Ishikawa (cell line): ENCODE measurements at regions not wholly inside any gene's neighbourhood (a gene's known extent, or its start where the extent isn't known, plus 50 kb on each side); places are given as distances from the start of the nearest gene placed in this dataset.

ENCODE experiments used
- EGR1 ChIP-seq: IDR thresholded peaks from 2 replicates; pipeline ENCODE4 v1.6.1; 2012
- FOXM1 ChIP-seq: IDR thresholded peaks from 2 replicates; pipeline ENCODE4 v1.6.1; 2012; ENCODE audit warnings: low read depth, borderline replicate concordance
- MAX ChIP-seq: IDR thresholded peaks from 2 replicates; pipeline ENCODE4 v1.6.1; 2012
- REST ChIP-seq: IDR thresholded peaks from 2 replicates; pipeline ENCODE4 v1.6.1; 2012; ENCODE audit warnings: low read depth, mild to moderate bottlenecking
- ZBTB7A ChIP-seq: IDR thresholded peaks from 2 replicates; pipeline ENCODE4 v1.6.1; 2012; ENCODE audit warnings: low read depth

DNA sequence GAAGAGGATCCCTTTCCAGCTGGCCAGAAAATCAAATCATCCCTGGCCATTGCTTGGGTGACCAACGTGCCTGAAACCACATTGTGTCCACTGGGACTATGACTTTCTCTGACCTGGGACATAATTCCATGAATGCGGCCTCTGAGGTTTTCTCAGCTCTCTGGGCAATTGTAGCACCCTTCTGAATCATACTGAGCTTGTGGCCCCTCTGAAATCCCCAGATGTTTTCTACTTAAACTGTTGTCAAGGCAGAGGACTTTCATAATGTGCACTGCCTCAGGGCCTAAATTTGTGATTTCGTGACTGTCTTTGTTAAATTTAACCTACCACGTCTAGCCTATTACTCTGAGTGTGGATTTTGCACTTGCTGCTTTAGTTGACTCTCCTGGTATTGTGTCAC lies 321.1 kb upstream of the PLET1 start:
- TF ChIP-seq ZBTB7A (no peak), EGR1 (no peak), MAX (no peak), FOXM1 (no peak), REST (no peak)
